LNCaP clone FGC (cell line): ENCODE measurements at regions not wholly inside any gene's neighbourhood (a gene's known extent, or its start where the extent isn't known, plus 50 kb on each side); places are given as distances from the start of the nearest gene placed in this dataset.

Source experiments
- DNase-seq: peaks from one replicate; pipeline ENCODE4 v3.0.0-alpha.2; 2011; ENCODE audit warnings: low read depth
- H3K4me3 ChIP-seq: 2 replicates; pipeline ENCODE4 v1.5.1; 2011; ENCODE audit warnings: mild to moderate bottlenecking, low read depth, low read length, control low read depth
- TF ChIP-seq, protein P1 (sequence below): IDR thresholded peaks from 2 replicates; pipeline ENCODE4 v1.5.1; 2012; ENCODE audit warnings: mild to moderate bottlenecking; ENCODE audit not compliant: control insufficient read depth, insufficient read depth; ENCODE audit errors: extremely low read depth

DNA sequence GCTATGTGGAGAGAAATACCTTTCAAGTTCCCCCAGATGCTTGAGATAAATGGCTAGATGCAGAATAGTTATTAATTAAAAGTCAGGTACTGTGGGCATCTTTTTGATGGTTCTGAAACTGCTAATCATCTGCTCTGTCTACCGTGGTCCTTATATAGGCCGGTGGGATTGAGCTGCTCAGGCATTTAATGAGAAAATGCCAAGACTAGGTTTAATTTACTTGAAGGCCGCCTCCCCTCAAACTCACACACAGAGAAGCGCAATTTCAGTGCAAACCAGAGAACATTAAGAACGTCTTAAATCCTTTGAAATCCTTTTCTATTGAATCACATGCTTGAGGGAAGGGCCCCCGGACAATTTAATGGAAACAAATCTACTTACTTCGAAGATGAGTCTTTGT is 136.4 kb upstream of the CRBN start:
- no peak overlapping the region for H3K4me3 ChIP-seq
- TF ChIP-seq, protein P1, sequence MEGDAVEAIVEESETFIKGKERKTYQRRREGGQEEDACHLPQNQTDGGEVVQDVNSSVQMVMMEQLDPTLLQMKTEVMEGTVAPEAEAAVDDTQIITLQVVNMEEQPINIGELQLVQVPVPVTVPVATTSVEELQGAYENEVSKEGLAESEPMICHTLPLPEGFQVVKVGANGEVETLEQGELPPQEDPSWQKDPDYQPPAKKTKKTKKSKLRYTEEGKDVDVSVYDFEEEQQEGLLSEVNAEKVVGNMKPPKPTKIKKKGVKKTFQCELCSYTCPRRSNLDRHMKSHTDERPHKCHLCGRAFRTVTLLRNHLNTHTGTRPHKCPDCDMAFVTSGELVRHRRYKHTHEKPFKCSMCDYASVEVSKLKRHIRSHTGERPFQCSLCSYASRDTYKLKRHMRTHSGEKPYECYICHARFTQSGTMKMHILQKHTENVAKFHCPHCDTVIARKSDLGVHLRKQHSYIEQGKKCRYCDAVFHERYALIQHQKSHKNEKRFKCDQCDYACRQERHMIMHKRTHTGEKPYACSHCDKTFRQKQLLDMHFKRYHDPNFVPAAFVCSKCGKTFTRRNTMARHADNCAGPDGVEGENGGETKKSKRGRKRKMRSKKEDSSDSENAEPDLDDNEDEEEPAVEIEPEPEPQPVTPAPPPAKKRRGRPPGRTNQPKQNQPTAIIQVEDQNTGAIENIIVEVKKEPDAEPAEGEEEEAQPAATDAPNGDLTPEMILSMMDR, result no peak
- no peak for DNase-seq

DNA sequence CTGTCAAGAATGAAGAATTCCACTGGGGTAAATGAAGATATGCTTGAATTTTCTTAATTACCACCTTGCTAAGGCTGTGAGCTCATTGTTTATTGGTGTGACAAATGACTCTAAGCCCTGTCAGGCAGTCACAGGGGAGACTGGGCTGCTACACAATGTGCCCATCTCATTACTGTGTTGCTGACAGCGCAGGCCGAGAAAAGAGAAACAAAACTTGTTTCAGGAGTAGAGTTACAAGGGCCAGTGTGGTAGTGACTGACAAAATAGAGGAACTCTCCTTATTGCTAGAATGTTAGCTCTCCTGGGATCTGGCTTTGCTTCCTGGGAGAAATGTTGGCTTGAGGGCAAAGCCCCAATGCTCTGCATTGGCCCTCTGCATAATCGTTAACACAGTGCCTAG is 130.4 kb upstream of the CRBN start:
- TF ChIP-seq, protein P1, result no peak
- DNase-seq, result no peak
- no peak overlapping the region for H3K4me3 ChIP-seq

DNA sequence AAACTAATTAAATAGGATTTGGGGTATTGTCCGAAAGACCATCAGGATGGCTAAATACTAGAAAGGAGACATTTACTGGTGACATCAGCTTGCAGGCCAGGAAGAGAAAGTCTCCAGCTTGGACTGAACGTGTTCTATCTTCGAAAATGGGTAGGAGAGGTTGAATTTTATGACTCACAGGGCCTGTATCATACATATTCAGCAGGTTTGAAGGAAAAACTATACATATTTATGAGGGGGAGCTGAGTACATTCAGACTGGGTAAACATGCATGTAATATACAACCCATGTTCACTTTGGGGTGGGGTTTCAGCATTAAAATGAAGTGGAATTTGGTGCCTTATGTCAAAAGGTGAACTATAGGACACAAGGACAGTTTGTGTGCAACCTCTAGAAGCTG is 129.3 kb upstream of the CRBN start:
- TF ChIP-seq, protein P1, result no peak
- no peak for DNase-seq
- no peak overlapping the region for H3K4me3 ChIP-seq

DNA sequence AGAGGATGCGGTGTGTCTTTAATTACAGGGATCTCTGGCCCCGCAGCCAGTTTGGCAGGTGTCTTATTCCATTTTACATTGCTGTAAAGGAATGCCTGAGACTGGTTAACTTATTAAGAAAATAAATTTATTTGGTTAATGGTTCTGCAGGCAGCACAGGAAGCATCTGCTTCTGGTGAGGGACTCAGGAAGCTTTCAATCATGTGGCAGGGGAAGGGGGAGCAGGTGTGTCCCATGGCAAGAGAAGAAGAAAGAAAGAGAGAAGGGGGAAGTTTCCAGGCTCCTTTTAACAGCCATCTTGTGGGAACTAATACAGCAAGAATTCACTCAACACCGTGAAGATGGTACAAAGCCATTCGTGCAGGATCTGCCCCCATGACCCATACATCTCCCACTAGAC is 128.0 kb upstream of the CRBN start:
- TF ChIP-seq, protein P1, result no peak
- no peak for DNase-seq

DNA sequence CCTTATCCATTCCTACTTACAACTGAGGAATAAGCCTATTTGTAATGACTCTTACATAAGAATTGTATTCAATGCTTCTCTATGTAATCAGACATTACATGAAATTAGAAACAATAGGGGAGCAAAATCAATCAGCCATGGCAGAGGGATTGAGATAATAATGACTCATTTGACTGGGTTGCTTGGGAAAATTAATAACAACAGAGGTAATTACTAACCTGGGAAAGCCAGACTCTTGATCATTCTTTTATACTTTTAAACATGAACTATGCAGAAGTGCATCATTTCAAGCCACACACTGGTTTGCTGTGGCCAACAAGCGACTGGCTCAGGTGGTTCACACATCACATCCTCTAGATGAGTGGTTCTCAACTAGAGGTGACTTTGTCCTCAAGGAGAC is 126.3 kb upstream of the CRBN start:
- no peak for DNase-seq
- TF ChIP-seq, protein P1, result no peak
- no peak overlapping the region for H3K4me3 ChIP-seq

More for the DNA sequence above, 128.0 kb upstream of the CRBN start:
- H3K4me3 ChIP-seq, result no peak overlapping the region

DNA sequence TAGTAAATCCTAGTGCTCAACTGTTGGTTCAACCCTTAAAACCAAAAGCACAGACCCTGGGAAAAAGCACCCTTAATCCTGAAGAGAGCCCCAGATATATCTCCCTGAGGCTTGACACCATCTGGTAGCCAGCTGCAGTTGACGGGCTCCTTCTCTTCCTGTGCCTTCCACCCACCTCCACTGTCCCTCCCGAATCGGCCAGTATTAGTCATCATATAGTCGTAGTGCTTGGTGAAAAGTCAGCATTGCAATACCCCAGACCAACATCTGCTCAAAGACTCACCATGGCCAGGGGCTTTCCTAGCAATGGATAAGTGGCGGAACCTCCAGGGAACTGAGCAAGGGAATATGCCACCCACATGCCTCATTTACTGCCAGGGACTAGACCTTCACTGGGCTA is 125.6 kb upstream of the CRBN start:
- TF ChIP-seq, protein P1, result no peak
- no peak overlapping the region for H3K4me3 ChIP-seq
- no peak for DNase-seq

DNA sequence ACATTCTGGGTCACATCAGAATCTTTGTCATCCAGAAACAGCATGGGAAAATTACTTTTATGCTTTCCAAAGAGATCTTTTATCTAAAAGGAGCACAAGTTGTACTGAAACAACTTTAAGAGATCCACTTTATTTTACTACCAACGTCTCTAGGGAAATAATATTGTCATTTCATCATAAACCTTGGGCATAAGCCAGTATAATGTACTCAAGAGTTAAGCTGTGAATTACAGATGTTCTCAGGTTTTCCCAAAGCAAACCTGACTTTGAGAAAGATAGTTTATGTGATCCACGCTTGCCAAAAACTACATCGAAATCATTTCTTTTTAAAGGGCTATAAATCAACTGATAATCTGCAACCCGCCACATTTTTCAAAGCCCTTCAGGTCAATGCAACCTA is 124.1 kb upstream of the CRBN start:
- H3K4me3 ChIP-seq, result no peak overlapping the region
- TF ChIP-seq, protein P1, result no peak

More for the DNA sequence above, 124.1 kb upstream of the CRBN start:
- DNase-seq, result peak; percentile 70
